SK-N-MC (cell line): ENCODE measurements at regions not wholly inside any gene's neighbourhood (a gene's known extent, or its start where the extent isn't known, plus 50 kb on each side); places are given as distances from the start of the nearest gene placed in this dataset.

Source experiments
- EZH2 ChIP-seq: fragments of 200-600 bp; sonication (generic); IDR thresholded peaks from one replicate; pipeline ENCODE4 v1.6.1; 2017; ENCODE audit warnings: antibody characterized with exemption
- POLR2AphosphoS5 ChIP-seq: IDR thresholded peaks from 2 replicates; pipeline ENCODE4 v1.6.1; 2012; ENCODE audit warnings: mild to moderate bottlenecking, low read depth, low read length, borderline replicate concordance

DNA sequence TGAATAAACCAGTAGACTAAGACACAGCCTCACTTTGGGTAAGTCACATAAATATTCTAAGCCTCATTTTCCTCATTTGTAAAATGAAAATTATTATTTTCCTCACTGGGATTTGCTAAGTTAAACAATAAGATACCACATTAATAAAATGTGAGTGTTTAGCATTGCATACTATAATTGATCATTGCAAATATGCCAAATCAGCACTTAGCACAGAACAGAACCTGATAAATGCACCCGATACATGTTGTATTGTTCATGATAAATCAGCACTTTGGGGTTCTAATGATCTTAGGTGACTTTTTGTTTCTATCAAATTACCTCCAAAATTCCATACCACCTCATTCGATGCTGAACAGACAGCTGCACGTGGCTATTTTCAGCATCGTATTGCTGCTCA lies 50.2 kb upstream of the RAPGEF4 start:
- TF ChIP-seq POLR2AphosphoS5: no peak
- TF ChIP-seq EZH2: no peak
